ENCODE measurements at regions not wholly inside any gene's neighbourhood (a gene's known extent, or its start where the extent isn't known, plus 50 kb on each side); places are given as distances from the start of the nearest gene placed in this dataset.

GRCh38 chr5:168072665-168073064 is 218.8 kb upstream of the WWC1 start:
- TF ChIP-seq, protein P1, sequence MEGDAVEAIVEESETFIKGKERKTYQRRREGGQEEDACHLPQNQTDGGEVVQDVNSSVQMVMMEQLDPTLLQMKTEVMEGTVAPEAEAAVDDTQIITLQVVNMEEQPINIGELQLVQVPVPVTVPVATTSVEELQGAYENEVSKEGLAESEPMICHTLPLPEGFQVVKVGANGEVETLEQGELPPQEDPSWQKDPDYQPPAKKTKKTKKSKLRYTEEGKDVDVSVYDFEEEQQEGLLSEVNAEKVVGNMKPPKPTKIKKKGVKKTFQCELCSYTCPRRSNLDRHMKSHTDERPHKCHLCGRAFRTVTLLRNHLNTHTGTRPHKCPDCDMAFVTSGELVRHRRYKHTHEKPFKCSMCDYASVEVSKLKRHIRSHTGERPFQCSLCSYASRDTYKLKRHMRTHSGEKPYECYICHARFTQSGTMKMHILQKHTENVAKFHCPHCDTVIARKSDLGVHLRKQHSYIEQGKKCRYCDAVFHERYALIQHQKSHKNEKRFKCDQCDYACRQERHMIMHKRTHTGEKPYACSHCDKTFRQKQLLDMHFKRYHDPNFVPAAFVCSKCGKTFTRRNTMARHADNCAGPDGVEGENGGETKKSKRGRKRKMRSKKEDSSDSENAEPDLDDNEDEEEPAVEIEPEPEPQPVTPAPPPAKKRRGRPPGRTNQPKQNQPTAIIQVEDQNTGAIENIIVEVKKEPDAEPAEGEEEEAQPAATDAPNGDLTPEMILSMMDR (IDR thresholded peaks at IDR 0.05), result no peak
- TF ChIP-seq POLR2A (IDR thresholded peaks at IDR 0.05), result no peak
- Histone ChIP-seq H3K27ac (no peak overlapping the region), H3K4me3 (no peak overlapping the region), H3K4me1 (replicated peaks in 1 of 2) (no peaks in the 10 kb centered on the region), H3K27me3 (no peaks in the 10 kb centered on the region), H3K9me3 (replicated peaks in 1 of 3) (no peaks in the 10 kb centered on the region), H3K36me3 (replicated peaks in 1 of 2) (no peaks in the 10 kb centered on the region)
- WGBS, 4 donors, result 80 to 92% (median 88%) methylated on average over 5 to 6 of the region's 6 CpGs
- intact Hi-C loops (cut with DNase I), result no loop called here
- DNase-seq, result no peak

GRCh38 chr5:168073311-168073710 is 218.1 kb upstream of the WWC1 start:
- H3K4me1 ChIP-seq (replicated peaks in 1 of 2), result no peaks in the 10 kb centered on the region
- 87 to 91% (median 89%) methylated on average over 5 of the region's 5 CpGs for WGBS, 4 donors
- no peaks in the 10 kb centered on the region for H3K27me3 ChIP-seq
- intact Hi-C loops (cut with DNase I), result no loop called here
- no peaks in the 10 kb centered on the region for H3K9me3 ChIP-seq (replicated peaks in 1 of 3)
- TF ChIP-seq POLR2A (IDR thresholded peaks at IDR 0.05), result no peak
- TF ChIP-seq, protein P1 (IDR thresholded peaks at IDR 0.05), result no peak
- no peak overlapping the region for H3K4me3 ChIP-seq
- no peak overlapping the region for H3K27ac ChIP-seq
- DNase-seq, result no peak
- no peaks in the 10 kb centered on the region for H3K36me3 ChIP-seq (replicated peaks in 1 of 2)

- no peaks in the 10 kb centered on the region for H3K4me1 ChIP-seq (replicated peaks in 1 of 2)
- H3K4me3 ChIP-seq, result no peak overlapping the region
- H3K27ac ChIP-seq, result no peak overlapping the region
- TF ChIP-seq, protein P1 (IDR thresholded peaks at IDR 0.05), result no peak
- no peak for TF ChIP-seq POLR2A (IDR thresholded peaks at IDR 0.05)
- WGBS, 4 donors, result 38 to 43% (median 41%) methylated on average over 9 of the region's 9 CpGs
- H3K36me3 ChIP-seq (replicated peaks in 1 of 2), result no peaks in the 10 kb centered on the region
- no peaks in the 10 kb centered on the region for H3K9me3 ChIP-seq (replicated peaks in 1 of 3)
- DNase-seq, result no peak
- intact Hi-C loops (cut with DNase I), result no loop called here
- H3K27me3 ChIP-seq, result no peaks in the 10 kb centered on the region
These were observed 217.2 kb upstream of the WWC1 start for GRCh38 chr5:168073991-168074800.

- no peak for DNase-seq
- intact Hi-C loops (cut with DNase I), result no loop called here
- Histone ChIP-seq H3K27ac (no peak overlapping the region), H3K4me1 (replicated peaks in 1 of 2) (no peaks in the 10 kb centered on the region), H3K27me3 (no peaks in the 10 kb centered on the region), H3K4me3 (no peak overlapping the region), H3K36me3 (replicated peaks in 1 of 2) (no peaks in the 10 kb centered on the region), H3K9me3 (replicated peaks in 1 of 3) (no peaks in the 10 kb centered on the region)
- 60 to 71% (median 70%) methylated on average over 3 of the region's 3 CpGs for WGBS, 4 donors
- TF ChIP-seq, protein P1 (IDR thresholded peaks at IDR 0.05), result no peak
- no peak for TF ChIP-seq POLR2A (IDR thresholded peaks at IDR 0.05)
These were observed 216.1 kb upstream of the WWC1 start for GRCh38 chr5:168075387-168075786.
